Sigmoid colon (tissue), 4 donors: ENCODE measurements at regions not wholly inside any gene's neighbourhood (a gene's known extent, or its start where the extent isn't known, plus 50 kb on each side); places are given as distances from the start of the nearest gene placed in this dataset.

Experiments
- CTCF ChIP-seq, 4 experiments: fragments of 450-650 bp in 3 of 4; fragments of 200-600 bp in 1 of 4; IDR thresholded peaks; one replicate each; pipeline ENCODE4 v1.5.1; 2016 to 2019; ENCODE audit warnings: antibody characterized with exemption in 4 of 4, mild to moderate bottlenecking in 3 of 4, moderate library complexity in 2 of 4
- POLR2A ChIP-seq, 2 donors: fragments of 450-650 bp; IDR thresholded peaks; one replicate each; pipeline ENCODE4 v1.6.1; 2016; ENCODE audit warnings: antibody characterized with exemption in 2 of 2, mild to moderate bottlenecking in 2 of 2, moderate library complexity in 2 of 2
- POLR2AphosphoS5 ChIP-seq, 4 donors: sonication (generic); formaldehyde crosslinking; IDR thresholded peaks; one replicate each; pipeline ENCODE4 v1.6.1; 2017; ENCODE audit warnings: antibody characterized with exemption in 4 of 4

- no peak for TF ChIP-seq POLR2AphosphoS5 (IDR thresholded peaks at IDR 0.05)
- no peak for TF ChIP-seq POLR2A (IDR thresholded peaks at IDR 0.05)
- TF ChIP-seq CTCF (IDR thresholded peaks at IDR 0.05): no peak
Measured at GRCh38 chr4:129822701-129823100, 726.7 kb downstream of the C4orf33 start.
